NCI-H82 treated with DMSO at 0.1 percent for 48 hours (cell line): ENCODE measurements at regions not wholly inside any gene's neighbourhood (a gene's known extent, or its start where the extent isn't known, plus 50 kb on each side); places are given as distances from the start of the nearest gene placed in this dataset.

Experiments used
- DNase-seq: peaks from one replicate; lab custom pipeline; 2025; ENCODE audit not compliant: unreplicated experiment; lab: John Stamatoyannopoulos, UW

DNA sequence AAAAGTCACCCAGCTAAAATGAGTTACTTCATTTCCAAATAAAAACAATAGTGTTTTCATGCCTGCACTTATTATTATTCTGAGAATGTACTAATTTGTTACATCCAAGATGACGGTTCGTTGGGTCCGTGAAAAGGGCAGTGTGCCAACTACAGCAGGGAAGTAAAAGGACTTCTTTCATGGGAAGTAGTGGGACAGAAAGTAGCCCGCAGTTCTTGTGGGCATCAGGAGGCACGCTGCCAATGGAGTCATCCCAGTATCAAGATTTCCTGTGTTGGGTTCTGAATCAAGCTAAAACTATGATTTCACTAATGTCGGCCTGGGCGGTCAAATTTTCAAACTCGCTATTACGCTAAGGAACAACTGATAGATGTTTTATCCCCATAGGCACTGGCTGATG lies 254.5 kb upstream of the SOX2 start:
- DNase-seq: no peak

DNA sequence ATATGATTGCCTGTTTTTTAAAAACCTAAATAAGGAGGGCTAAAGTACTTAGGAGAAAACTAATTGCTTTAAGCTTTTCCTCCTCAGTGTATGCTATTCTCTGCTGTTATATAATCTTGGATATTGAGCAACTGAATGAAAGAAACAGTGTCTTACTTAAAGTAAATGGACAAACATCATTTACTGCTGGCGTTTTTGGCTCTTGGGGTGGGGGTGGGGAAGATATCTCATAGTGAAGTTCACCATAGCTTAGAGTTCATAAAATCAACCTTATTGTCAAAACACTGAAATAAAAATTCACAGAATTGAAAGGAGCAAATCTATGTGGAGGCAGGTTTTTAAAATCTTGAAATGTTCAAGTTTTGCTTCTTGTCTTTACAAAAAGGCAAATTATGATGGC lies 256.4 kb upstream of the SOX2 start:
- DNase-seq: no peak

DNA sequence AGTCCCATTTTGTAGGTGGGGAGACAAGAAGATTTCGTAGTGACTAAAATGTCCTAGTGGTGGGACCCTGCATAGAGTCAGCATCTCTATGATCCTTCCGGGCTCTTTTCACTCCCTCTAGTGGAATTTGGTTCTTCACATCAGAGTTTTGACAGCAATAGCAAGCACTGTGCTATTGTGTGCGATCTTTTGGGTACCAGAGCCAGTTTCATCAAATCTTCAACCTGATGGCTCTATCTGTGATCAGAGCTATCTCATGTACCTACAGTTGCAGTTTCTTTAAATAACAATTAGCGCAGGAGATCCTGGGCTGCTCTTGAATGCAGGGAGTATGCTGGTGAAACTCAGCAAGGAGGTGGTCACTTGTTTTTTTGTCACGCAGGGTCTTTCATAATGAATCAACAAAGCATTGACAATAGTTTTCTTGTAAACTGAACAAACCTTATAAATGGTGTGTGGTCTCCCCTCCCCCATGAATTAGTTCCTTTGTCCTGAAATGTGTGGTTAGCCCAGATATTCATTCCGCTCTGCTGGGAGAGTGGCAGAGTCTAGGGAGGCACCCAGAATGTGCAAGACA lies 257.2 kb upstream of the SOX2 start:
- DNase-seq: no peak

DNA sequence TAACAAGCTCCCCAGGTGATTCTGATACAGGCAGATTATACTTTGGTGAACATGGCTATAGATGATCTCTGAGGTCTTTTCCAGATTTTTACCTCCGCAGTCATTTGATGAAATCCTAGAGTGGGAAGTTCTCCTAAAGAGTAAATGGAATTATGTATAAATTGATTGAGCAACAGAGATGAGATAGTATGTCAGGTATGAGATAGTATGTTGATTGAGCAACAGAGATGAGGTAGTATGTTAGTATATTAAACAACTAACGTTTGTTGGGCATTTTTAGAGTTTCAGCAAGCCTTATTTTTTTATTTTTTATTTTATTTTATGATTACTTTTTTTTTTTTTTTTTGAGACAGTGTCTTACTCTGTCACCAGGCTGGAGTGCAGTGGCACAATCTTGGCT lies 265.0 kb upstream of the SOX2 start:
- DNase-seq: no peak

DNA sequence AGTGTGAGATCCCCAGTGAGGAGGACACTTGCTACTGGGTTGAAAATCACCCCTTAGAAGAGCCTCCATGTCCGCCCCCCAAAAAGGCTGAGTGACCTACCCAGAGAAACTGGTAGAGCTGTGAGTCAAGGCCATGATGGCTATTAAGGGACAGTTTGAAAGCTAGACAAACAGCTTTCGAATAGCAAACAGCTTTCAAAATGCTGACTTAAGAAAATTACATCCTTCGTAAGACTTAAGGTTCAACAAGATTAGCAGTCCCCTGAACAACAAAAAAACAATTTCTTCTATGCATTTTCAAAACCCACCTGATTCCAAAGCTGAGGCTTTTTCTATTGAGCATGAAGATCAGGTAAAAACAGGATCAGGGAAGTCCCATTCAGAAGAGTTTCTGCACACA lies 269.7 kb upstream of the SOX2 start:
- DNase-seq: no peak

DNA sequence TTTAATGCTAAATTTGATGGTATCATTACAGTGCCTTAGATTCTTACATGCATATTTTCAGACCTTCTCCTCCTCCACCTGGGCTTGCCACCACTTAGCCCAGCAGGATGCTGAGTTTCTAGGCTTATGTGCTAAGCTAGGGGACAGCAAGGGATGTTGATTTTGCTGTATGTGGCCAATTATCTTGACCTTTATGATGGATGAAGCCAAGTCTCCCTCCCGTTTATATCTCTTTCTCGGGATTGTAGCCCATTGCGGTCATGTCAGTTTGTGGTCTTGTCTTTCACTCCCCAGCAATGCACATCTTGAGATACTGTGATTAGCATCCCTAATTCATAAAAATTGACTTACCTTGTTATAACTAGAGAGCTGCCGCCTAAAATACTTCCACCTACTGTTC lies 278.7 kb upstream of the SOX2 start:
- no peak for DNase-seq

DNA sequence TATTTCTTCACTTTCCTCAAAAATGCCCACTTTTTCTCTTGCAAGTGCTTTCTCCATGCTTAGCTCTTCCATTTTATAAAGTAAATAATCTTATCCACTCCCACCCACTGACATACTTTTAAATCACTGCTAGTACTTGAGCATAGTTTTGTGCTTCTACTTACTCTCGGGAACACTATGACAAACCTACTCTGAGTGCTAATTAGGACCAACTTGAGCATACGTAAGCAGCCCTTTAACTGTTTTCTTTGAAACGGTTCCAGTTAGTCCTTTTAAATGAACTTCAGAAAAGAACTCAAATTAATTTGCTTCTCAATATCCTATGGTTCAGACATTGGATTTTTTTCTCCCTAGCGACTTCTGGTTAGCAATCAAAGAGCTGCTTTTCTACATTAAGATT lies 280.0 kb upstream of the SOX2 start:
- no peak for DNase-seq

DNA sequence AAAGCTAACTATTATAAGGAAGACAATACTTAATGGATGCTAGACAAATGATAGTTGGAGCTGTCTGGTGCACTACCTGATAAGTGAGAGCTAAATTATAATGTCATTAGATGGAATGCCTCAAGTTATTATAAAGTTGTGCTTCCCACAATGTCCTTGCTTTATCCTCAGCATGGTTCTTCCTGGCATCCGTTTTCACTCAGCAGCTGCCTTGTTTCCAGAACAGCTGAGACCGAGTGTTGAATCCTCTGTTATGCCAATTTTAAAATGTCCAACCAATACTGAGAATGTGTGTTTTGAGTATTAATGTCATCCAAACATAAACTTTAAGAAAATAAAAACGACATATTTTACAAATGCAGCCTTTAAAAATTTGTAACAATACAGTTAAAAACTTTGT lies 286.7 kb upstream of the SOX2 start:
- DNase-seq: no peak

DNA sequence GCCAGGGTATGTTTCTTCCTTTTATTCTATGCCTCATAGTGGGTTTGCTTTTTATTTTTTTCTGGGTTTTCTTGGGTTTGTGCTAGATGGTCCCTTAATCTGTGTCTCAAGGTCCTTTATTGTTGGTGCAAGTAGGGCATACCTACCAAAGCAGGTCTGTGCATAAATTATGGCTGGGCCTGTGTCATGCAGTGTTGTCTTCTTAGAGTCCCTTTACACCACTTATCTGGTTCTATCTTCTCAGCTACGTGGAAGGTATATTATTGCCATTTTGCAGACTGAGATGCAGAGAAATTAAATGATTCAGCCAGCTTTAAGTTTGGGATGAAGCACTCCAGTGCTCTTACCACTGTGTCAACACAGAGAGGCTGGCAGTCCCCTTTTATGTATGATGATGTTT lies 293.5 kb upstream of the SOX2 start:
- no peak for DNase-seq

DNA sequence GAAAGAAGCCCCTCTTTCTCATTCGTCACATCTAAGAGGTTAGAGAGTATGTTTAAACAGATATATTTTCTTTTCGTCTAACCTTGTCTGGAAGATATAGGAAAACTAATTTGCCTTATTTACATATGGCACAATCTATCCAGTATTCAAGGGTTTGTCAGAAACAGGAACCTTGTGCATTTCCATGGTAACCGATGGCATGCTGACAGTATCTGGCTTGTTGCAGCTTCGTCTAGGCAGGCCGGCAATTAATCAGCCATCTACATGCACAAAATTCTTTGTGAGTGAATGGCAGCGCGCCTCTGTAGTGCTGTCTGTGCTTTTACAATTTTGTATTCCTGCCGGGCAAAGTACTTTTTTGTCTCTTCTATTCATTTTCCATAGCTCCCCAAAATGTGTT lies 294.0 kb upstream of the SOX2 start:
- no peak for DNase-seq

DNA sequence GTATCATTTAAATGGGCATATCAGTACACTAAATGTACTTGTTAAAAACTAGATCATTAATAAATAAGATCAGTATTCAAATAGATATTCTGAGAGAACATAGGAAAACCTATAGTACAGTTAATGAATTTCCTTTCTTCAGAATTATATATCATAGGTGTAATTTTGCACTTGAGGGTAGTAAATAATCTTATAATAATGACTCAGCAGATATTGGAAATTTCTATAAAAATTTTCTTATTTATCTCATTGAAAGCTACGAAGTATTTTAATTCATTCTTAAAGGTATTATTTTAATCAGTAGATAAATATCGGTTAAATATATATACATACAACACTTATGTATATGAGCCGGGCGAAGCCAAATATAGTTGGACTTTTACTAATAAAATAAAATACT lies 300.9 kb upstream of the SOX2 start:
- DNase-seq: no peak

DNA sequence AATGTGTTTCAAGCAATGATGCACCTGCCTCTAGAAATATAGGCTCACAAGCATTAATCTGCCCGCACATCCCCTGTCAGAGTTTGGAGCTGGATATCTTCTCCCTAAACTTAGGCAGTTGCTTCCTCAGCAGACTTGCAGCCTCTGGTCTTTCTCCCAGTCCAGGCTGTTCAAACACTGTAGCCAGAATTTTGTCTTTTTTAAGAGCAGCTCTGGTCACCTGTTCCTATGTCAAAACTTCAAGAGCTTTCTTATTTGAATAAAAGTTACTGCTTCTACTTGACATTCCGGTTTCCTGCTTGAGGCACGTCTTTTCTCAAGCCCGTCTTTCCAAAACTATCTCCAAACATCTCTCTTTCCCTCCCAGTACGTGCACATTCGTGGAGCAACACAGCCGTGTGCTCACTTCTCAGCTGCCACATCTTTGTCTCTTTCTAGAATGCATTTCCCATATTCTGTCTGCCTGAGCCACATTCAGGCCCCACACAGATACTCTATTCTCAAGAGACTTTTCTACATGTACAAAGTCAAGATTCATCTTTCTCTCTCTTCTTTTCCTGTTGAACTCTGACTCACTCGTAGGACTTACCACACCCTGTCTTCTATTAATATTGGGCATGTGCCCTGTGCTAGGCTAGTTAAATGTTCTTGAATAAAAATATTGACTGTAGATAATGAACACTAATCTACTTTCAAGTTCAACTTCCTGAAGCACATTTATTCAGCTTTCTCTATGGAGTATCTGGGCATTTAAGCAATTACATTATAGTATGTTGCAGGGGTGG lies 307.7 kb upstream of the SOX2 start:
- DNase-seq: no peak

DNA sequence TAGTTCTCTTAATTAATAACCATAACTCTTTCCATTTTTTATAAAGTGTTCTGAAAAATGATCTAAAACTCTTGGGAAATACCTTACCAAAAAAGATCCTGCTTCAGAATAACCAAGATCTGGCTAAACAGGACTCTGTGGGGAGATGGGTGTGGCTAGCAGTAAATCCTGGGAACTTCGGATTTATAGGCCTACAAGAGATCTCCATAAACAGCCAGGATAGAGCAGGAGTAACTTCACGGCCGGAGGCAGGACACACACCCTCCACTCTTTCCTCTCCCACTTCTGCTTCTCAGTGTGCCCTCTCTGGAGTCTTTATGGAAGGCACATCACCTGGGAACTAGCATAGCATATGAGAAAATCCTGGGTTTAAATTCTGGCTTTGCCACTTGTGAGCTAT lies 309.4 kb upstream of the SOX2 start:
- DNase-seq: no peak

DNA sequence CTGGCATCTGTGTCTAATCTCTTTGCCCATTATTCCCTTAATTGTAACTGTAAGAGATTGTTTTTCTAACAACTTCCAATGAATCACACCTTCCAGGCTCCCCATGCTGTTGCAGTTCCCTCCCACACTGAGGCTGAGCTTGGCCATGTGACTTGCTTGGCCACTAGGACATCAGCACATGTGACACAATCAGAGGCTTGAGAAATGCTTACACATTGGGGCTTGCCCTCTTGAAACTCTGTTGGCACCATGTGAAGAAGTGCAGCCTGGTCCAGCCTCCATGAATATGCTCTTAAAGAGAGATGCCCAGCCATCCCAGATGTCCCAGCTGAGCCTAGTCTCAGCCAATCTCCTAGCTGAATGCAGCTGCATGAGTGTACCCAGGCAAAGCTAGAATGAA lies 326.8 kb upstream of the SOX2 start:
- no peak for DNase-seq

DNA sequence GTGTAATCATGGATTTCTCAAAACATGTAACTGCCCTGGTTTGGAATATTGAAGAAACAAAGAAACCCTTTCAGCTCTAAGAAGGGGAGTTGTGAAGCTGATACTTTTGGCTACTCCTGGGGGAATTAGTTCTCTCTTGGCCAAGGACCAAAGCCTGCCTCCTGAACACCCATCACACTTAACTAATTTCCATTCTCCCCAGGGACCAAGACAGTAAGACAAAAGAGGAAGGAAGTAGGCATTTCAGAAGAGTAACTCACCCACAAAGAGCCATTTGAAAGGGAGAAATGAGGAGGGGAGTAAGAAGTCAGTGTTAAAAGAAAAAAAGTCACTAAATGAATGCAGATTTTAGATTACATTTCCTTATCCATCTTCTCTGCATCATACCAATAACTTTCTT lies 328.0 kb upstream of the SOX2 start:
- no peak for DNase-seq

DNA sequence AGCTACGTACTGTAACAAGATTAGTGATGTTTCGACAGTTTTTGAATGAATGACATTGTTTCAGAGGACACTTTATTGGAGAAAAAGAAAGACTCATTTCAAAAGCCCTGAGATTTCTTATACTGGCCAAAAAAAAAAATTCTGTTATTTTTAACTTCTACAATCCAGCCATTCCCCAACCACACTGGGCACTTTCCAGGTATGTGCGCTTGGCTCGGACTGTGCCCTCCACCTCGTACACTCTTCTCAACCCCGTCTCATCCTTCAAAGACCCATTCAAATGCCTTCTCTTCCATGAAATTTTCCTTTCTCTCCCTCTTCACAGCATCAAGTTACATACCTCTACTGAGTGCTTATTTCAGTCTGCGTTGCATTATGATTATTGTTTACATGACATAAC lies 328.5 kb upstream of the SOX2 start:
- no peak for DNase-seq

DNA sequence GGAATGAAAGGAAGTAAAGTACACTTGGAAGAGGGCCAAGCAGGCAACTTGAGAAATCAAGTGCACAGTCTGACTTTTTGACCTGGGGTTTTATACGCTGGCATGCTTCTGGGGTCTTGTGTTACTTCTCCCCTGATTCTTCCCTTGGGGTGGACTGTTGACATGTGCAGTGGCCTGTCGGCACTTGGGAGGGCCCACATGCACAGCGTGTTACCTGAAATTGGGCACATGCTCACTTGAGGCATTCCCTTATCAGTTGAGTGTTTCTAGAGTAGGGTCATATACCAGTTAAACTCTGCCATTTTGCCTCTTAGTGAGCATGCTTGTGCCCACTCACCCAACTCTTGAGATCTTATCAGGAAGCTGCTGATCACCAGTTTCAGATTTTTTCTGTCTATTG lies 329.1 kb upstream of the SOX2 start:
- DNase-seq: no peak

DNA sequence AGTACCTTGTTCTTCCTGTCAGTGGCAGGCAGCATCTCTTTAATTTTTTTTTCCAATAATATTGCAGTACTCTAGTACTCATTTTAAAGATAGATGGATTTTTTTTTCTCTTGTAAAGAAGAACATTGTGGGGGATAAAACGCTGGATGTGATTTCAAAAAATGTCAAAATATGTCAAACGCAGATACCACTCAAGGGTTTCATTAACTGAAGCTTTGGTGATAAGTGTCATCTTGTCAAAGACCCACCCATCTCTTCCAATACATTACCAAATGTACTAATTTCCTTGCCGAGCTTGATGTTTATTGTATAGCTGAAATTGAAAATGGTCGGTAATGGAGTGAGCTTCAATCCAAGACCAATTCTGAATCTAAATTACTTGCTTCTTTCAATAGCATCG lies 332.4 kb upstream of the SOX2 start:
- DNase-seq: no peak

DNA sequence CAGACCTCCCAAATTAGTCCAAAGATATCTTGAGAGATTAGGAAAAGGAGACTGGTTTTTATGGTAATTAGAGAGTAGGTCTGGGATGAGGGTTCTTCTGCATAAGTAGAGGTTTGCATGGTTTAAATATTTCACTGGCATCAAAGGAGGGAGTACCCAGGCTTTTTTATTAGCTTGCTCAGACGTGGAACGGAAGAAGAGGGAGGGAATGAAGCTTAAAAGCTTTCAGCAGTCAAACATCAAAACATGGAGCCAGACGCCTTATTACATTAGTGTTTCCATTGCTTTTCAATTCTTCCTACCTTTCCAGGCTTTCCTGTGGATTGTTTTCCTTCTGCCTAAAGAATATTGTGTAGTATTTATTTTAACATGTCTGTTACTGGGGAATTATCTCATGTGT lies 342.1 kb upstream of the SOX2 start:
- no peak for DNase-seq

DNA sequence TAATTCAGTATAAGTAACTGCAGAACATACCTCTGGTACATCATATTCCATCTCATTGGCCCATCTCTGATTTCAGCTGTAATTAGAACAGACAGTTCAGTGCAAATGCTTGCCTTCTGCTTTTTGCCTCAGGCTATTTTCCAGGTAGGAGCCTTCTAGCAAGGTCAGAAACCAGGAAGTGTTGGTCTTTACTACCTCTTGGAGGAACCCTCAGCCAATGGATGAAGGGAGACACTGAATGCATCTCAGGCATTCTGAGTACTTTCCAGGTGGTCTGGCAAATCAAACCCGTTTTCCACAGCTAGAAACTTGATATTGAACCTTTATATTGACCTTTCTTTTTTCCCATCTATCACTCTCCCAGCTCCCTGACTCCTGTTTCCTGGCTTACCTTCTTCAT lies 348.5 kb upstream of the SOX2 start:
- no peak for DNase-seq

DNA sequence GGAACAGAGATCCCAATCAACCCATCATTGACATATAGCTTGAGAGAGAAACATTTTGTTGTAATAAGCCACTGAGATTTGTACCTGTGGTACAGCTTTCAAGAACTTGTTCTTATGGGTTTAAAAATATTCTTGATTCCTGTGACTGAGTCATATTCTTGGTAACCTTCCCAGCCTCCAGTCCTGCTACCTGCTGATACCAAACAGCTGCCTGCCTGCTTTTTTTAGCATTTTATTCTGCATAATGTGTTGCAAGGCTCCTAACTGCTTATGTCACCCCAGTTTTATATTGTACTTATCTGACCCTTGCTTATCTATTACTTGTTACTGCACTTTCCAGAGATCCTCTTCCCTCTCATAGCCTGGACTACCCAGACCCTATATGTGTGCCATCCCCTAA lies 349.3 kb upstream of the SOX2 start:
- DNase-seq: no peak

DNA sequence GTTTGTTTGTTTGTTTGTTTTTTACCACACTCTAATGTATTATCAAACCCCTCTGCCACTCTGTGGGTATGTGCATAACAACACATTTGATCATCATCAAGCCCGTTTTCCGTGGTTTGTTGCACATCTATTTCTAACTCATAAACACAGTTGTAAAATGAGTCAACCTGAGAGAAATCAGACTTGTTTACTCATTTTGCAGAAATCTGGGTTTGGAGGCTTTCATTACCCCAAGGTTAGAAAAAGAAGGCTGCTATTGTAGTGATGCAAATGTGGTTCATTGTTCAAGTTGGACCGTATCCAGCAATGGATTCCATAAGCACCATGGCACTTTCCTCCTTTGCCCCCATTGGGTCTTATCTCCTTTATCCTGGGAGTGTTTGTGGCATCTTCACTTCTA lies 353.2 kb upstream of the SOX2 start:
- no peak for DNase-seq

DNA sequence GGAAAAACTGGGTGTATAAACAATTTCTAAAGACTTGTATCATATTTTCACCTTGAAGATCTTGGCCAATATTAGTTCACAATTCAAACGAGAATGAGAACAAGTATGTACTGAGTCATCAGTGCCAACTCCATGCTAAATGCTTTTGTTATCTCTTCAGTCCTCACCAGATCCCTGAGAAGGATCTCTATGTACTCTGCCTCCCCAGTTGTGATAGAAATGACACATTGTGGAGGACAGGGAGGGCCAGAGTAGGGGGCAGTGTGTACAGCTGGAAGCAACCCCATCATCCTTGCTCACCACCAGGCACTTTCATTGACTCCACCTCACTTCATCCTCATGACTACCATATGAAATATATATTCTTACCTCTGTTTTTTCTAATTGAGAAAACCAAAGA lies 353.7 kb upstream of the SOX2 start:
- no peak for DNase-seq
